ENCODE measurements at regions not wholly inside any gene's neighbourhood (a gene's known extent, or its start where the extent isn't known, plus 50 kb on each side); places are given as distances from the start of the nearest gene placed in this dataset.

GRCh38 chrX:39965051-39965573, 132.6 kb downstream of the BCOR start:
- TF ChIP-seq JUND (IDR thresholded peaks at IDR 0.05) (no peak), CTCF (IDR thresholded peaks at IDR 0.05) (no peak), POLR2AphosphoS5 (IDR thresholded peaks at IDR 0.05; ENCODE audit: low read depth, low read length) (no peak), EZH2phosphoT487 (IDR thresholded peaks at IDR 0.05; ENCODE audit: borderline replicate concordance, low read depth) (no peak), RCOR1 (IDR thresholded peaks at IDR 0.05; ENCODE audit: low read length) (no peak)
- TF ChIP-seq, protein P1, sequence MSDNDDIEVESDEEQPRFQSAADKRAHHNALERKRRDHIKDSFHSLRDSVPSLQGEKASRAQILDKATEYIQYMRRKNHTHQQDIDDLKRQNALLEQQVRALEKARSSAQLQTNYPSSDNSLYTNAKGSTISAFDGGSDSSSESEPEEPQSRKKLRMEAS (IDR thresholded peaks at IDR 0.05; ENCODE audit: low read depth): no peak
